C1 segment of cervical spinal cord (tissue), 14 donors: ENCODE measurements at regions not wholly inside any gene's neighbourhood (a gene's known extent, or its start where the extent isn't known, plus 50 kb on each side); places are given as distances from the start of the nearest gene placed in this dataset.

Source experiments
- DNase-seq, 14 donors: peaks; one replicate each; lab custom pipeline; 2025; lab: John Stamatoyannopoulos, UW

DNA sequence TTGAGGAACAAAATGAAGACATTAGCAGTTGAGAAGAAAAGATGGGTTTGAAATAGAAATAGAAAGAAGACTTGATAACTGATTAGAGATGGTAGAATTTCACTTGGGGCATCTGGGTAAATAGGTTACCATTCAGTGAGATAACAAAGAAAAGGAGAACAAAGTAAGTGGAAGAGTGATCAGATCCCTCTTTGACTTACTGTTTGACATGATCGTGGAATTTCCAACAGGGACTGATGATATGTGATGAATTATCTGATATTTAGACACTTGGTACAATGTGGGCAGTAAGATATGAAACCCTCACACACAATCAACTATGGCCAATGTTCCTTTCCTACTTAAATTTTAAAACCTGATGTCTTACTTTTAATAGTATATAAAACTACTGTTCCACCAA is 70.1 kb upstream of the STARD4 start:
- DNase-seq = no peak

DNA sequence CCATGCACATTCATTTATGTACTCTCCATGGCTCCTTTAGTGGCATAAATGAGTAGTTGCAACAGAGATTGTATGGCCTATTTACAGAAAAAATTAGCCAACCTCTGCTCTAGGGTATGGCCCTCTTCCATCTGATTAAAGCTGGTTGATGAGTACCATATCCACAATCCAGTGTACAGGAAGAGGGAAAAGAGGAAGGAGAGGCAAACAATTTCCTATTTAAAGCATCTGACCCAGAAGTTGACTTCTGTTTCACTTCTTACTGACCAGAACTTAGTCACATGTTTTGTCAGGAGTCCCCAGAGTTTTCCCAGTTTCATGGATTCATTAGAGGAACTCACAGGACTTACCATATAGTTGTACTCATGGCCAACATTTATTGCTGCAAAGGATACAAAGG is 68.6 kb upstream of the STARD4 start:
- DNase-seq = no peak

DNA sequence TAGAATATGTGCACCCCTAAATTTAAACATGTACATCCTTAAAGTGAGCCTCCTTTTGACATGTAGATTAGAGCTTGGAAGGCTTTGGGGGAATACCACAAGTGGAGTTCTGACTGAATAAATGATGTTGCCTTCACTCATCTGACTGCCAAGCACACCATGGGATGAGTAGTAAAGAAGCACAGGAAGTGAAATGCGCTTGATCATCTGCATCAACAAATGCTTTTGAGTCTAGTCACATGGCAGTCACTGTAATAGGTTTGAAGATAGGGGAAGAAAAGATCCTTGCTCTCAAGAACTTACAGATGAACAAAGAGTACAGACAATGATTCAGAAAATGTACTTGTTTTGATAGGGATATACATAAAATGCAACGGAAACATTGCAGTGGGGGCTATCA is 62.0 kb upstream of the STARD4 start:
- DNase-seq = no peak

DNA sequence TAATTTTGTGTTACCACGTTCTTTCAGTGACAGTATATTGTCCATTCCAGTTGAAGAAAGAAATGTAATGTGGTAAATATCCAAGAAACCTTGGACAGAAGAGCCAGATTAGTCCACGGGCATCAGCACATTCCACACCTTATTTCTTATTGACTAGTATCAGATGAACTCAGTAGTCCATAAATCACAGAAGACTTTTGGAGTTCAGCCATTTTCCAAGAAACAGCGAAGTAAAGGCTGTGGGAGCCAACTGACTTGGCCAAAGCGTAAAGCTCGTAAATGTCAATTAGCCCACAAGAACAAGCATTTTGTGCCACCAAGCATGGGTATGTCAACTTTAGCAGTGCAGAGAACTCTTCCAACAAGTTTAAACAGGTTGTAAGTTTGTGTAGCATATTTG is 60.2 kb upstream of the STARD4 start:
- no peak for DNase-seq

DNA sequence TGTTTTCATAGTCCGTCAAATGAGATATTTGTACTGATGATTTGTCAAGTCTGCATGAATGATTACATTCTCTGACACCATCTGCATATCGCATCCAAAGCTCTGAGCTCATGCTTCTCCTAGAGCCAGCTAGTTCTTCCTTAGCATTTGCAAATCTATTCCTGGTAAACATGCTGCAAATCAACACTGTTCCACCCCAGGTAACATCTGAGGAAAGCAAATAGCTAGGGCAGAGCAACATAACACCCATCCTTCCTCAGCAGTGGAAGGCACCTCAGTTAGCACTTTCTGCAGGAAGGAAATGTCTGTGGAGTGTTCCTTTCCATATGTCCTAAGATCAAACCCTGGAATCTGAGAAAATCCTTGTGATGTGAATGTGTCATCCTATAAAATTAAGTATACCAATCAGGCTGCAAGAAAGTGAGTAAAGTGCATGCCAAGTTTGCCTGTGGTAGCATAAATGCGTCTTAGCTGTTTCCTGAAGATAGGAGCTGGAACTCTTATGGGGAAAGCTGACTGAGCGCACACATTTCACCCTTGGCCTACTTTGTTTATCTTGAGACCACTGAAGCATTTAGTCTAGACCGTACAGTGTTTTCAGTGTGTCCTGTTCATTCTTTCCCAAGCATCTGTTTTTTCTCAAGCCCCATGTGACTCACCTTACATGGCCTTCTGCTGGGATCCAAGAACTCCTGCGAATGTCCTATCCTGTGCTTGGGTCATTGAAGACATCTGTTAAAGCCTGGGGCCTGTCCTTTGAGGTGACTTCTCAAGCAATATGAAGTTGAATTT is 50.9 kb upstream of the STARD4 start:
- no peak for DNase-seq

DNA sequence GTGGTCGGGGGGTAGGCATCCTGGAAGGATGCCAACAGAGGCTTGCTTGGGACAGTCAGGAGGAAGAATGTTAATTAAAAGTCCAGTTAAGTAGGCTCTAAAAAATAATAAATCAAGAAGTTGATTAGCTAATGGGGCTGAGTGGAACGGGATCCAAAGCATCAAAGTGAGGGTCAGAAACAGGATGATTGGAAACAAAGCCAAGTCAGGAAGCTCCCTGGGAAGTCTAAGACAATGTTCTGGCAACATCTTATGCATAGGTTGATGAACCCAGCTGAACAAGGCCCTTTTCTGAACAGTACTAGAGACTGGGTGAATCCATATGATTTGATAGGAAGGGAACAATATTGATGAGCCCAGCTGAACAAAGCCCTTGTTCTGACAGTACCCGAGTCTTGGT is 50.2 kb upstream of the STARD4 start:
- no peak for DNase-seq
